ENCODE measurements at regions not wholly inside any gene's neighbourhood (a gene's known extent, or its start where the extent isn't known, plus 50 kb on each side); places are given as distances from the start of the nearest gene placed in this dataset.

DNA sequence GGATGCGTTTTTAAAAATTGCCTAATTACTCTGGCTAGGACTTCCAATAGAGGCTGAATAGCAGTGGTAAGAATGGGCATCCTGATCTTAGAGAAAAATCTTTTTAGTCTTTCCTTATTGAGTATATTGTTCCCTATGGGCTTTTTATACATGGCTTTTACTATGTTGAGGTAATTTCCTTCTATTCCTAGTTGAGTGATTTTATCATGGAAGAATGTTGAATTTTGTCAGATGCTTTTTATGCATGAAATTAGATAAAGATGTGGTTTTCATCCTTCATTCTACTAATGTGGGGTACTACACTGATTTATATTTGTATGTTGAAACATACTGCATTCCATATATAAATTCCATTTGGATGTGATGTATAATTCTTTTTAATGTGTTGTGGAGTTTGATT lies 2673.8 kb downstream of the PCDH9 start:
- Mint-ChIP-seq H3K36me3 (no peaks in the 10 kb centered on the region), H3K27ac (no peak overlapping the region), H3K27me3 (ENCODE audit: low read depth) (no peaks in the 10 kb centered on the region), H3K4me3 (no peak overlapping the region), H3K4me1 (no peaks in the 10 kb centered on the region), H3K9me3 (peaks cover 1% of the 10 kb centered on the region)
- ChIA-PET POLR2A (no interaction called here), CTCF (no interaction called here)
- DNase-seq (ENCODE audit: low spot score), result no peak
- no peak for ATAC-seq
- TF ChIP-seq KAT7 (CRISPR knock-in tag; IDR thresholded peaks at IDR 0.05; ENCODE audit: borderline replicate concordance) (no peak), NR3C1 (CRISPR knock-in tag; conservative IDR thresholded peaks at IDR 0.05; ENCODE audit: low read depth) (no peak), ATF1 (CRISPR knock-in tag; IDR thresholded peaks at IDR 0.05) (no peak), NR1H2 (CRISPR knock-in tag; IDR thresholded peaks at IDR 0.05) (no peak)
- TF ChIP-seq, protein P1, sequence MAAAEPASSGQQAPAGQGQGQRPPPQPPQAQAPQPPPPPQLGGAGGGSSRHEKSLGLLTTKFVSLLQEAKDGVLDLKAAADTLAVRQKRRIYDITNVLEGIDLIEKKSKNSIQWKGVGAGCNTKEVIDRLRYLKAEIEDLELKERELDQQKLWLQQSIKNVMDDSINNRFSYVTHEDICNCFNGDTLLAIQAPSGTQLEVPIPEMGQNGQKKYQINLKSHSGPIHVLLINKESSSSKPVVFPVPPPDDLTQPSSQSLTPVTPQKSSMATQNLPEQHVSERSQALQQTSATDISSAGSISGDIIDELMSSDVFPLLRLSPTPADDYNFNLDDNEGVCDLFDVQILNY (CRISPR knock-in tag; IDR thresholded peaks at IDR 0.05), result no peak
- TF ChIP-seq, protein P2, sequence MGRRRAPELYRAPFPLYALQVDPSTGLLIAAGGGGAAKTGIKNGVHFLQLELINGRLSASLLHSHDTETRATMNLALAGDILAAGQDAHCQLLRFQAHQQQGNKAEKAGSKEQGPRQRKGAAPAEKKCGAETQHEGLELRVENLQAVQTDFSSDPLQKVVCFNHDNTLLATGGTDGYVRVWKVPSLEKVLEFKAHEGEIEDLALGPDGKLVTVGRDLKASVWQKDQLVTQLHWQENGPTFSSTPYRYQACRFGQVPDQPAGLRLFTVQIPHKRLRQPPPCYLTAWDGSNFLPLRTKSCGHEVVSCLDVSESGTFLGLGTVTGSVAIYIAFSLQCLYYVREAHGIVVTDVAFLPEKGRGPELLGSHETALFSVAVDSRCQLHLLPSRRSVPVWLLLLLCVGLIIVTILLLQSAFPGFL (CRISPR knock-in tag; IDR thresholded peaks at IDR 0.05; ENCODE audit: borderline replicate concordance), result no peak
- TF ChIP-seq, protein P3, sequence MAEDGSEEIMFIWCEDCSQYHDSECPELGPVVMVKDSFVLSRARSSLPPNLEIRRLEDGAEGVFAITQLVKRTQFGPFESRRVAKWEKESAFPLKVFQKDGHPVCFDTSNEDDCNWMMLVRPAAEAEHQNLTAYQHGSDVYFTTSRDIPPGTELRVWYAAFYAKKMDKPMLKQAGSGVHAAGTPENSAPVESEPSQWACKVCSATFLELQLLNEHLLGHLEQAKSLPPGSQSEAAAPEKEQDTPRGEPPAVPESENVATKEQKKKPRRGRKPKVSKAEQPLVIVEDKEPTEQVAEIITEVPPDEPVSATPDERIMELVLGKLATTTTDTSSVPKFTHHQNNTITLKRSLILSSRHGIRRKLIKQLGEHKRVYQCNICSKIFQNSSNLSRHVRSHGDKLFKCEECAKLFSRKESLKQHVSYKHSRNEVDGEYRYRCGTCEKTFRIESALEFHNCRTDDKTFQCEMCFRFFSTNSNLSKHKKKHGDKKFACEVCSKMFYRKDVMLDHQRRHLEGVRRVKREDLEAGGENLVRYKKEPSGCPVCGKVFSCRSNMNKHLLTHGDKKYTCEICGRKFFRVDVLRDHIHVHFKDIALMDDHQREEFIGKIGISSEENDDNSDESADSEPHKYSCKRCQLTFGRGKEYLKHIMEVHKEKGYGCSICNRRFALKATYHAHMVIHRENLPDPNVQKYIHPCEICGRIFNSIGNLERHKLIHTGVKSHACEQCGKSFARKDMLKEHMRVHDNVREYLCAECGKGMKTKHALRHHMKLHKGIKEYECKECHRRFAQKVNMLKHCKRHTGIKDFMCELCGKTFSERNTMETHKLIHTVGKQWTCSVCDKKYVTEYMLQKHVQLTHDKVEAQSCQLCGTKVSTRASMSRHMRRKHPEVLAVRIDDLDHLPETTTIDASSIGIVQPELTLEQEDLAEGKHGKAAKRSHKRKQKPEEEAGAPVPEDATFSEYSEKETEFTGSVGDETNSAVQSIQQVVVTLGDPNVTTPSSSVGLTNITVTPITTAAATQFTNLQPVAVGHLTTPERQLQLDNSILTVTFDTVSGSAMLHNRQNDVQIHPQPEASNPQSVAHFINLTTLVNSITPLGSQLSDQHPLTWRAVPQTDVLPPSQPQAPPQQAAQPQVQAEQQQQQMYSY (CRISPR knock-in tag; IDR thresholded peaks at IDR 0.05), result no peak

DNA sequence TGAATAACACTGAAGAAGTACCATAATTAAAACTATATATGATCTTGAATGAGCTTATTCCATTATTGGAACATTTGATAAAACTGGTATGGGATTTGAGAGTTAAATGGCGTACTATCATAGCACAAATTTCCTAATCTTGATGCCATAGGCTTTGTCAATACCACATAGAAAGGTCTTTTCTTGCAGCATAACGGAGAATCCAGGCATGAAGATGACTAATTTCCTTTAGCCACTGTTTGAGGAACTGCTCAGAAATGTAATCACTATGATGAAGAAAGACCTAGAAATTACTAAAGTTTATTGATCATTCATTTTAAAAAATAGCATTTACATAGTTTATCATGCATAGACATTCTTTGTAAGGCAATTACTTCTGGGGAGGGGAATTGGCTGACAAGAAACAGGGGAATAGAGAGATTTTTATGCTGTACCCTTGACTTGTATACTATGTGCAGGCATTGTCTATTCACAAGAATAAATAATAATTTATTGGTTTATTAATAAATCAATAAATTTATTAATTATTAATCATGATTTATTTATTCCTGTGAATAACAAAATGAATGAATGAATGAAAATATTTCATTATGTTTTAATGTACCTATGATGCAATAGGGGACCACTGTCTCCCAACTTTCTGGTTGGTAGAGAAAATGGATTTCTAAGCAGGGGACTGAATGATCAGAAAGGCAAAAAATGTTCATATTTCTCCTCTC lies 2676.6 kb downstream of the PCDH9 start:
- DNase-seq (ENCODE audit: low spot score) (no peak), ATAC-seq (no peak)
- H3K4me1 Mint-ChIP-seq, result no peaks in the 10 kb centered on the region
- no peak overlapping the region for H3K27ac Mint-ChIP-seq
- H3K27me3 Mint-ChIP-seq (ENCODE audit: low read depth), result no peaks in the 10 kb centered on the region
- ChIA-PET CTCF (no interaction called here), POLR2A (no interaction called here)
- TF ChIP-seq ELF4 (CRISPR knock-in tag; IDR thresholded peaks at IDR 0.05; ENCODE audit: low read depth) (no peak), HMGA2 (CRISPR knock-in tag; IDR thresholded peaks at IDR 0.05) (peak; percentile 93)
- no peak overlapping the region for H3K4me3 Mint-ChIP-seq
- peaks cover 19% of the 10 kb centered on the region for H3K36me3 Mint-ChIP-seq
- peaks cover 27% of the 10 kb centered on the region for H3K9me3 Mint-ChIP-seq

DNA sequence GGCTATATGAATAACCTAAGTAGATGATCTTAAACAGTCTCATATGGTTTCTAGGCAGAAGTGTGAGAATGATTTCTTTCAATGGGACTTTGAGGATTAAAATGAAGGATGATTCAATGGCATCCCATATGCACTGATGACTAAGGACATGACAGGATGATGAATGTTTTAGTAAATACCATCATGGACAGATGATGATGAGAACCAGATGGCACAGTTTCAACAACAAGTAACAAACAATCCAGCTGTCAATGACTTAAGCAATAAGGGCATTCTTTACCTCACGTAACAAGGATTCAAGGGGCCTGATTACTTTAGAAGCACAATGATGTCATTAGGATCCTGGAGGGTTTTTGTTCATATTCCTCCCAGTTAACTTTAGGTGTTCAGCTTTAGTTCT lies 2678.4 kb downstream of the PCDH9 start:
- no peak for DNase-seq (ENCODE audit: low spot score)
- no peak for ATAC-seq
- Mint-ChIP-seq H3K9me3 (peaks cover 30% of the 10 kb centered on the region), H3K27ac (no peak overlapping the region), H3K4me3 (no peak overlapping the region), H3K27me3 (ENCODE audit: low read depth) (no peaks in the 10 kb centered on the region), H3K4me1 (no peaks in the 10 kb centered on the region), H3K36me3 (peaks cover 19% of the 10 kb centered on the region)
- POLR2A ChIA-PET, result no interaction called here
- CTCF ChIA-PET, result no interaction called here
- TF ChIP-seq ZNF317 (CRISPR knock-in tag; IDR thresholded peaks at IDR 0.05; ENCODE audit: borderline replicate concordance, low read depth) (no peak), PRRX2 (CRISPR knock-in tag; IDR thresholded peaks at IDR 0.05) (no peak), NR1H2 (CRISPR knock-in tag; IDR thresholded peaks at IDR 0.05) (no peak)
- TF ChIP-seq, protein P4, sequence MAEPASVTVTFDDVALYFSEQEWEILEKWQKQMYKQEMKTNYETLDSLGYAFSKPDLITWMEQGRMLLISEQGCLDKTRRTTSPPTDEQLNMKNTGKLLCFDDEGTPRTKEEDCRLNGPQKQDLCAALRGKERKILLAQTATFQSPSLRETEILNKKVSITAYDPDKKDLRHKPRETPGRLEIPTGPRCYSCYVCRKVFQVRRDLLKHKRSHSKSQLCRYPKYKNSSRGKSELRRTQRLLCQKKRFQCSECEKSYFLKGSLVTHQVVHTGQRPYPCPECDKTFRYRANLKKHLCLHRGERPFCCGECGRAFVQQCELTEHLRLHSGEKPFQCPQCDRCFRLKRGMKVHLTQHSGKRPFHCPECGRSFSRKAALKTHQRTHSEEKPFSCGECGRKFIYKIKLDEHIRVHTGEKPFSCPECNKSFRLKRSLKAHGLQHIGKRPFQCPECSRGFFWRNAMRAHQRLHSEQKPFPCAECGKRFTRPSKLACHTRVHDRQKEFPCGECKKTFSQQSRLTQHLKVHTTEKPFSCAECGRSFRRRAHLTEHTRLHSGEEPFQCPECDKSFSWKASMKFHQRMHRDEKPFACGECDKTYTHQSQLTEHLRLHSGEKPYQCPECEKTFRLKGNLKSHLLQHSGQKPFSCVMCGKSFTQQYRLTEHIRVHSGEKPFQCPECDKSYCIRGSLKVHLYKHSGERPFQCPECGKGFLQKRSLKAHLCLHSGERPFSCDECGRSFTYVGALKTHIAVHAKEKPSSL (CRISPR knock-in tag; conservative IDR thresholded peaks at IDR 0.05), result no peak
- TF ChIP-seq, protein P5, sequence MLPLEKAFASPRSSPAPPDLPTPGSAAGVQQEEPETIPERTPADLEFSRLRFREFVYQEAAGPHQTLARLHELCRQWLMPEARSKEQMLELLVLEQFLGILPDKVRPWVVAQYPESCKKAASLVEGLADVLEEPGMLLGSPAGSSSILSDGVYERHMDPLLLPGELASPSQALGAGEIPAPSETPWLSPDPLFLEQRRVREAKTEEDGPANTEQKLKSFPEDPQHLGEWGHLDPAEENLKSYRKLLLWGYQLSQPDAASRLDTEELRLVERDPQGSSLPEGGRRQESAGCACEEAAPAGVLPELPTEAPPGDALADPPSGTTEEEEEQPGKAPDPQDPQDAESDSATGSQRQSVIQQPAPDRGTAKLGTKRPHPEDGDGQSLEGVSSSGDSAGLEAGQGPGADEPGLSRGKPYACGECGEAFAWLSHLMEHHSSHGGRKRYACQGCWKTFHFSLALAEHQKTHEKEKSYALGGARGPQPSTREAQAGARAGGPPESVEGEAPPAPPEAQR (CRISPR knock-in tag; IDR thresholded peaks at IDR 0.05), result no peak
- TF ChIP-seq, protein P6, sequence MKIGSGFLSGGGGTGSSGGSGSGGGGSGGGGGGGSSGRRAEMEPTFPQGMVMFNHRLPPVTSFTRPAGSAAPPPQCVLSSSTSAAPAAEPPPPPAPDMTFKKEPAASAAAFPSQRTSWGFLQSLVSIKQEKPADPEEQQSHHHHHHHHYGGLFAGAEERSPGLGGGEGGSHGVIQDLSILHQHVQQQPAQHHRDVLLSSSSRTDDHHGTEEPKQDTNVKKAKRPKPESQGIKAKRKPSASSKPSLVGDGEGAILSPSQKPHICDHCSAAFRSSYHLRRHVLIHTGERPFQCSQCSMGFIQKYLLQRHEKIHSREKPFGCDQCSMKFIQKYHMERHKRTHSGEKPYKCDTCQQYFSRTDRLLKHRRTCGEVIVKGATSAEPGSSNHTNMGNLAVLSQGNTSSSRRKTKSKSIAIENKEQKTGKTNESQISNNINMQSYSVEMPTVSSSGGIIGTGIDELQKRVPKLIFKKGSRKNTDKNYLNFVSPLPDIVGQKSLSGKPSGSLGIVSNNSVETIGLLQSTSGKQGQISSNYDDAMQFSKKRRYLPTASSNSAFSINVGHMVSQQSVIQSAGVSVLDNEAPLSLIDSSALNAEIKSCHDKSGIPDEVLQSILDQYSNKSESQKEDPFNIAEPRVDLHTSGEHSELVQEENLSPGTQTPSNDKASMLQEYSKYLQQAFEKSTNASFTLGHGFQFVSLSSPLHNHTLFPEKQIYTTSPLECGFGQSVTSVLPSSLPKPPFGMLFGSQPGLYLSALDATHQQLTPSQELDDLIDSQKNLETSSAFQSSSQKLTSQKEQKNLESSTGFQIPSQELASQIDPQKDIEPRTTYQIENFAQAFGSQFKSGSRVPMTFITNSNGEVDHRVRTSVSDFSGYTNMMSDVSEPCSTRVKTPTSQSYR (CRISPR knock-in tag; IDR thresholded peaks at IDR 0.05), result no peak
- TF ChIP-seq, protein P7, sequence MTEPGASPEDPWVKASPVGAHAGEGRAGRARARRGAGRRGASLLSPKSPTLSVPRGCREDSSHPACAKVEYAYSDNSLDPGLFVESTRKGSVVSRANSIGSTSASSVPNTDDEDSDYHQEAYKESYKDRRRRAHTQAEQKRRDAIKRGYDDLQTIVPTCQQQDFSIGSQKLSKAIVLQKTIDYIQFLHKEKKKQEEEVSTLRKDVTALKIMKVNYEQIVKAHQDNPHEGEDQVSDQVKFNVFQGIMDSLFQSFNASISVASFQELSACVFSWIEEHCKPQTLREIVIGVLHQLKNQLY (CRISPR knock-in tag; IDR thresholded peaks at IDR 0.05), result no peak
- TF ChIP-seq, protein P8, sequence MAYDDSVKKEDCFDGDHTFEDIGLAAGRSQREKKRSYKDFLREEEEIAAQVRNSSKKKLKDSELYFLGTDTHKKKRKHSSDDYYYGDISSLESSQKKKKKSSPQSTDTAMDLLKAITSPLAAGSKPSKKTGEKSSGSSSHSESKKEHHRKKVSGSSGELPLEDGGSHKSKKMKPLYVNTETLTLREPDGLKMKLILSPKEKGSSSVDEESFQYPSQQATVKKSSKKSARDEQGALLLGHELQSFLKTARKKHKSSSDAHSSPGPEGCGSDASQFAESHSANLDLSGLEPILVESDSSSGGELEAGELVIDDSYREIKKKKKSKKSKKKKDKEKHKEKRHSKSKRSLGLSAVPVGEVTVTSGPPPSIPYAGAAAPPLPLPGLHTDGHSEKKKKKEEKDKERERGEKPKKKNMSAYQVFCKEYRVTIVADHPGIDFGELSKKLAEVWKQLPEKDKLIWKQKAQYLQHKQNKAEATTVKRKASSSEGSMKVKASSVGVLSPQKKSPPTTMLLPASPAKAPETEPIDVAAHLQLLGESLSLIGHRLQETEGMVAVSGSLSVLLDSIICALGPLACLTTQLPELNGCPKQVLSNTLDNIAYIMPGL (CRISPR knock-in tag; IDR thresholded peaks at IDR 0.05), result no peak
